Erythroblast (primary cell): ENCODE measurements at regions not wholly inside any gene's neighbourhood (a gene's known extent, or its start where the extent isn't known, plus 50 kb on each side); places are given as distances from the start of the nearest gene placed in this dataset.
"Not testable (repeated sequence)": the region's sequence is repeated elsewhere in the genome, so short reads cannot be mapped to it uniquely, and the experiment has no call there.

Experiments used
- DNase-seq, 2 experiments: peaks; one replicate each; lab custom pipeline; 2025; lab: John Stamatoyannopoulos, UW
- GATA1 ChIP-seq: IDR thresholded peaks from 2 replicates; pipeline ENCODE4 v1.6.1; 2011; ENCODE audit warnings: low read depth, mild to moderate bottlenecking, control low read depth, low read length, moderate library complexity
- POLR2A ChIP-seq: IDR thresholded peaks from 2 replicates; pipeline ENCODE4 v1.6.1; 2011; ENCODE audit warnings: mild to moderate bottlenecking, low read length

DNA sequence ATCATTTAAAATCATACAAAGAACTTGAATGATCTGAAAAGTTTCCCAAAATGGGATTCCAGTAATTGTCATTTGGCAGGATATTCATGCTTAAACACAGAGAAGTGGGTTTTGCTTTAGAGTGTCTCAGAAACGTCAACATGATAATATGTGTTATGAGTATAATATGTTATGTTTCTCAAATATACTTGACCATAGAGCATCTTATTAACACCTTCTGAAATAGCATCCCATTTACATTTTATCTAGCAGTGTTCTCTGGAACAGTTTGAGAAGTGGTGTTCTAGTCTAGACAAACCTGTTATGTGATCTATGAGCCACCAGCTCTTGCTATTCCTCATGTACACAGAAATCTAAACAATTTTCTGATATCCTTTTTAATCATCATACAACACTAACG is 588.8 kb upstream of the PBX1 start:
- no peak for TF ChIP-seq GATA1
- no peak for TF ChIP-seq POLR2A
- DNase-seq, result no peak

DNA sequence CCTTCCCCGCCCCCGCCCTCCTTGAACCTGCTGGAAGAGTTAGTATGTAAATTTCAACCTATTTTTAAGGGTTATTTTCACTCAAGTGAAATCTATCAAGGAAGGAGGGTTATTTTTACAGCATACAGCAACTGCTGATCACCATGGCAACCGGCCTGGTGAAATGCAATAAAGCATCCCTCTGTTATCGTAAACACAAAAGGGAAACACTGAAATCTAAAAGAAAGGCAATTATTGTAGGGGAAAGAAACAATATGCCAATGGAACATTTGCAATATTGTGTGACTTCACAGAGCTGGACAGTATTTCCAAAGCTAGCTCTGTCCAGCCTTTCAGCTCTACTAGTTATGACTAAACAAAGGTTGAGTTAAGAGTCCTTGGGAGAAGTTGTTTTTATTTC is 588.3 kb upstream of the PBX1 start:
- no peak for TF ChIP-seq POLR2A
- no peak for TF ChIP-seq GATA1
- DNase-seq, result no peak

- TF ChIP-seq GATA1 (no peak), POLR2A (no peak)
- no peak for DNase-seq
These were observed 585.4 kb upstream of the PBX1 start for GRCh38 chr1:163973586-163973985.

DNA sequence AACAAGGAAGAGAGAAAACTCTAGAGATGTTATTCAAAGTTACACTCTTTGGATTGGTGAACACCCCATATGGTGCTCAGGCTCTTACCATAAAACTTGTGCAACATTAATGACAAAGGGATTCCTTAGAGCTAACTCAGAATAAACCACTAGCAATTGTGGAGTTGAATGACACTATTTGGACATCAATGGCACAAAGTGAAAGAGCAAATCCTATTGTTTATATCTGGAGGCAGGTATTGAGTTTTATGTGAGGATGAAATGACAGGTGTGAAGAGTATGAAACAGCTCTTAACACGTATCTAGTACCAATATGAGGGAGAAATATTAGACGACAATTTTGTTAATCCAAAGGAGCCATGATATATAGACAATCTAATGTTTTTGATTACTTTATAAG is 584.9 kb upstream of the PBX1 start:
- TF ChIP-seq GATA1 (no peak), POLR2A (no peak)
- no peak for DNase-seq

DNA sequence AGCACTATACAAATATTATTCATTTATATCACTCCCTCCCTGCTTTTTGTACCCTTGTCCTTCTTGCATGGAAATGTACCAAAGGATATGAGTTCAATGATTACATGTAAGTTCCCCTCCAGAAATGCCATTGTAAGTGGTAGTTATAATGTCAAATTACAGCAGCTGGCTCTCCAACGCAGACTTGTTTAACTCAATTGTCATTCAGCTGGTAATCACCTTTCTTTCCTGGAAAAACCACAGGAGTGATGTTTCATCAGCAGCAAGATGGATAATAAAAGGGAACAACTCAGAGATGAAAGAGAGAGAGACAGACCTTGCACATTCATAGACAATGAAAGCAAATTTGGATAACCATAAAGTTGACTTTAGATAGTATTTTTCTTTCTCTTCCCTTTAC is 578.6 kb upstream of the PBX1 start:
- no peak for DNase-seq
- TF ChIP-seq POLR2A (no peak), GATA1 (no peak)

GRCh38 chr1:163981500-163982030 is 577.4 kb upstream of the PBX1 start:
- no peak for DNase-seq
- TF ChIP-seq GATA1 (no peak), POLR2A (no peak)

- TF ChIP-seq GATA1 (no peak), POLR2A (no peak)
- no peak for DNase-seq
These were observed 575.9 kb upstream of the PBX1 start for GRCh38 chr1:163983097-163983496.

DNA sequence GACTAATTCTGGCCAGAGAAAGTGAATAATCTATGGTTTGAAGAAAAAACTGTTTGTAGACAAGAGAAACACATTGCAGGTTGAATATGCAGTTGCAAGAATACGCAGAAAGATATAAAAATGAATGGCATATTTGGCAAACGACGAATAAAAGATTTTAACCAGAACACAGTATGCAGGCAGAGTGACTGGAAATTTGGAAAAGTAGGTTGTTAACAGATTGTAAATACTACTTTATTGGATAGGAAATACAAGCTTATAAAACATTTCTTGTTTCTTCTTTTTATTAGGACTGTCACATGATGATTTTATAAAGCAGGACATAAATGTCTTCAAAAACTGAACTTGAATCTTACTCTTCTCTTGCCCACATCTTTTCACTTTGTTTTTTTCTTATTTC is 573.3 kb upstream of the PBX1 start:
- no peak for DNase-seq
- TF ChIP-seq GATA1 (no peak), POLR2A (no peak)

GRCh38 chr1:163999131-163999530 is 559.9 kb upstream of the PBX1 start:
- TF ChIP-seq GATA1 (no peak), POLR2A (no peak)
- DNase-seq, result no peak

DNA sequence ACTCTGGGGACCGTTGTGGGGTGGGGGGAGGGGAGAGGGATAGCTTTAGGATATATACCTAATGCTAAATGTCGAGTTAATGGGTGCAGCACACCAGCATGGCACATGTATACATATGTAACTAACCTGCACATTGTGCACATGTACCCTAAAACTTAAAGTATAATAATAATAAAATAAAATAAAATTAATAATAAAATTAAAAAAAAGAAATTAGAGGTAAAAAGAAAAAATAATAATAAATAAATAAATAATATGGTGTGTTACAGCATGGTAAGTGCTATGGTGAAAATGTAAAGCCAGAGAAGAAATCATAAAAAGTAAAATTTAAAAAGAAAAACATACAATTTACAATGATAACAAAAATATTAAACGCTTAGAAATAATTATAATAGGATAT is 552.8 kb upstream of the PBX1 start:
- not testable (repeated sequence) for DNase-seq

GRCh38 chr1:164006621-164007020 is 552.4 kb upstream of the PBX1 start:
- no peak for DNase-seq
- TF ChIP-seq GATA1 (no peak), POLR2A (no peak)

DNA sequence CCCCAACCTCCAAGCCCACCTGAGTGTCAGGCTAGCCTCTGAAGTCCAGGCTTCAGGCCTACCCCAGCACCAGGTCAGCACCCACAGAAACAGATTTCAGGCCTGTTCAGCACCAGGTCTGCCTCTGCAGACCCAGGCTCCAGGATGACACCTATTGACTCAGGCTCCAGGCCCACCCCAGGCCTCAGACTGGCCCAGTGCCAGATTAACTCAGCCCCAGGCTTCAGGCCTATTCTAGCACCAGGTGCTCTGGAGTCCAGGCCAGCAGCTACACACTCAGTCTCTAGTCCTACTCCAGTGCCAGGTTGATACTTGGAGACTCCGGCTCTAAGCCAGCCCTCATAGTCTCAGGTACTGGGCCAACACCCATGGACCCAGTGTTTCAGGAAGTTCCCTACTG is 541.7 kb upstream of the PBX1 start:
- no peak for TF ChIP-seq POLR2A
- TF ChIP-seq GATA1, result no peak
- DNase-seq, result no peak

DNA sequence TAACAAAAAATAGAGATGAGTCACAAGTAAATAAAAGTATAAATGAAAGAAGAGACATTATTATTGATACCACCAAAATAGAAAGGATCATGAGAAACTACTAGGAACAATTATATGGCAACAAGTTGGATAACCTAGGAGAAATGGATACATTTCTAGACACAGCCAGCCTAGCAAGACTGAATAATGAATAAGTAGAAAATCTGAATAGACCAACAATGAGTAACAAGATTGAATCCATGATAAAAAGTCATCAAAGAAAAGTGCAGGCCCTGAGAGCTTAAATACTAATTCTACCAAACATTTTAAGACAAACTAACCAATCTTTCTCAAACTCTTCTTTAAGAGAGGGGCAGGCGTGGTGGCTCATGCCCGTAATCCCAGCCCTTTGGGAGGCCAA is 538.6 kb upstream of the PBX1 start:
- no peak for DNase-seq
- TF ChIP-seq GATA1 (no peak), POLR2A (no peak)

- DNase-seq, result no peak
These were observed 537.2 kb upstream of the PBX1 start for GRCh38 chr1:164021813-164022212.

GRCh38 chr1:164033782-164034181 is 525.2 kb upstream of the PBX1 start:
- TF ChIP-seq GATA1 (no peak), POLR2A (no peak)
- DNase-seq, result no peak

More at GRCh38 chr1:164021813-164022212, 537.2 kb upstream of the PBX1 start:
- no peak for TF ChIP-seq GATA1
- TF ChIP-seq POLR2A, result no peak

DNA sequence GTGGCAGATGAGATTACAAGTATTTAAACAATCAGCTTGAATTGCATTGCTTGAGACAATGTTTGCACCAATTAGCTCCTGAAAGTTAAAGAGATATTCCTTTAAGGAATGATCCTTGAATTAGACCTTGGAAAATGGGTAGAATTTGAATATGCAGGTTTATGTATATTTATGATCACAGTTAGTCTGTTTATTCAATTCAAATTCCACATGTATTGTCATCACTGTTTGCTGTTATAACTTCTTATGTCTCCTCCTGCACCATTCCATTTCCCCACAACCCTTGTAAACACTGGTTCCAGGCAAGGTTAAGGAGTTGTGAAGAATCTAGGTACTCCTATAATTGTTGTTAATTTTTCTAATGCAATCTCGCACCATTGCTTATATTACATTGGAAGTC is 518.2 kb upstream of the PBX1 start:
- DNase-seq, result no peak
- no peak for TF ChIP-seq GATA1
- no peak for TF ChIP-seq POLR2A

DNA sequence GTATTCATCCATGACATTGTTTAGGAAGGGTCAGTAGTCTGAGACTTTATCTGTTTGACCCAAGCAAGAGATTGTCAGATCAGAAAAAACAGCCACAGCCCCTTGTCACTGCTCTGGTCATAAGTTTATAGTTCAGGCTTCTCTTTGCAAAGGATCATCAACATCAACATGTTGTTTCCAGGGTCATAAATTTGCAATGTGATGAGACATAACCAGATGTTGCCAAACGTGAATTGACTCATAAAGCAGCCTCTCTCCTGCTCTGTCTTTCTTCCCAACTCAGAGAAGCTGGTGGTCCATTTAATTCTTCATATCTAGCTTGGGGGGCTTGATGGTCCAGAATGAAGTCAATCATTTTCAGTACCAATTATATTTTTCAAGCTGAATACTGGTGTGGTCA is 507.2 kb upstream of the PBX1 start:
- DNase-seq, result no peak
- TF ChIP-seq GATA1 (no peak), POLR2A (no peak)

DNA sequence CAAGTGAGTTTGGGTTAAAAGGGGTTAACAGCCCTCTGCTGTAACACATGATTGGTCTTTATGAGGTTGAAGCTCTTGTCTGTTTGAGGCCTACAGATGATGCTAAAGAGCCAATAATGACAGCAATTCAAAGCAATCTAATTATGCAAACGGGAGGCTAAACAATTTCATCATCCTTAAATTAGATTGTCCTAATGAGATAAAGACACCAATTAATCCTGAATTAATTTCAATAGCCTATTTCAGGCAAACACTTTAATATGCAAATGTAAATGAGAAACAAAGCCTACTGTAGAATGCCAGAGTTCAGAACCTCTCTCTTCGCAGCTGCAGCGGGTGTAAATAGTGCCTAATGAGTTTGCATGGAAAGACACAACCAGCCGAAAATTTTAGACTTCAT is 504.7 kb upstream of the PBX1 start:
- TF ChIP-seq GATA1 (no peak), POLR2A (no peak)
- no peak for DNase-seq
